H1 (cell line): ENCODE measurements at regions not wholly inside any gene's neighbourhood (a gene's known extent, or its start where the extent isn't known, plus 50 kb on each side); places are given as distances from the start of the nearest gene placed in this dataset.

Experiments used
- CHD7 ChIP-seq: fragments of 300-600 bp; sonication (generic); IDR thresholded peaks from 2 replicates; pipeline ENCODE4 v1.7.1; 2012; ENCODE audit warnings: low read length, moderate library complexity, mild to moderate bottlenecking, inconsistent platforms; ENCODE audit not compliant: insufficient replicate concordance
- SAP30 ChIP-seq: fragments of 300-600 bp; sonication (generic); IDR thresholded peaks from 2 replicates; pipeline ENCODE4 v1.7.1; 2012; ENCODE audit warnings: low read length, moderate library complexity, mild to moderate bottlenecking, inconsistent platforms; ENCODE audit not compliant: insufficient read depth, insufficient replicate concordance

DNA sequence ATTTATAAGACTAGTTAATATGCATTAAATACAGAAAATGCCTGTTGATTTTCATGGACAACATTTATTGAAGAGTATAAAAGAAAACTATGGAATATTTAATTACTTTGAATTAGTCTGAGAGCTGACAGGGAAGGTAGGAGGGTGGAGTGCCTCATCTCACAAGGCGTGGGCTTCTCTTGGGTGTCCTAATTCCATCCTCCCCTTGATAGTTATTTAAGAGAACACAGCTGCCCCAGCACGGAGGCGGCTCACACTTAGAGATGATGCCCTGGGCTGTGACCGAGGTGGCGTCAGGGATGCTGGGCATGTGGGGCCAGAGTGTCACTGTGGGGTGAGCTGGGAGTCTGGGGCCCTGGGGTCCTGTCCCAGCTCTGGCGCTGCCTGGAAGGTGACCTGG, 493.0 kb downstream of the PTPRU start (continued):
- no peak for TF ChIP-seq CHD7
- TF ChIP-seq SAP30: no peak
